ENCODE measurements at regions not wholly inside any gene's neighbourhood (a gene's known extent, or its start where the extent isn't known, plus 50 kb on each side); places are given as distances from the start of the nearest gene placed in this dataset.

- DNase-seq: no peak
Measured at GRCh38 chr14:95410838-95411237, 91.1 kb upstream of the CLMN start.

GRCh38 chr14:95409477-95410272, 90.0 kb upstream of the CLMN start:
- no peak for DNase-seq

GRCh38 chr14:95408731-95409476, 89.2 kb upstream of the CLMN start:
- DNase-seq: no peak

- DNase-seq: no peak
Measured at GRCh38 chr14:95407354-95407753, 87.6 kb upstream of the CLMN start.

- no peak for DNase-seq
Measured at GRCh38 chr14:95406756-95407277, 87.1 kb upstream of the CLMN start.

- no peak for DNase-seq
Measured at GRCh38 chr14:95404583-95404982, 84.9 kb upstream of the CLMN start.

GRCh38 chr14:95402578-95402977, 82.9 kb upstream of the CLMN start:
- peak; percentile 38 for DNase-seq

- no peak for DNase-seq
Measured at GRCh38 chr14:95402176-95402575, 82.5 kb upstream of the CLMN start.

- no peak for DNase-seq
Measured at GRCh38 chr14:95398630-95399547, 79.2 kb upstream of the CLMN start.

- DNase-seq: no peak
Measured at GRCh38 chr14:95397325-95397724, 77.6 kb upstream of the CLMN start.

- no peak for DNase-seq
Measured at GRCh38 chr14:95396221-95396620, 76.5 kb upstream of the CLMN start.

GRCh38 chr14:95395098-95395737, 75.5 kb upstream of the CLMN start:
- DNase-seq: no peak

GRCh38 chr14:95394297-95395097, 74.8 kb upstream of the CLMN start:
- no peak for DNase-seq

GRCh38 chr14:95392841-95393240, 73.1 kb upstream of the CLMN start:
- no peak for DNase-seq

- no peak for DNase-seq
Measured at GRCh38 chr14:95391331-95391730, 71.6 kb upstream of the CLMN start.

- DNase-seq: no peak
Measured at GRCh38 chr14:95389471-95390011, 69.8 kb upstream of the CLMN start.

- DNase-seq: no peak
Measured at GRCh38 chr14:95388699-95389098, 69.0 kb upstream of the CLMN start.

- DNase-seq: no peak
Measured at GRCh38 chr14:95387826-95388445, 68.2 kb upstream of the CLMN start.

- DNase-seq: no peak
Measured at GRCh38 chr14:95386536-95387095, 66.9 kb upstream of the CLMN start.

Data from muscle of arm (tissue), 1 donor.